K562 (cell line): ENCODE measurements at regions not wholly inside any gene's neighbourhood (a gene's known extent, or its start where the extent isn't known, plus 50 kb on each side); places are given as distances from the start of the nearest gene placed in this dataset.

Experiments used
- FOXJ3 ChIP-seq: sonication (generic); formaldehyde crosslinking; IDR thresholded peaks from 2 replicates; pipeline ENCODE4 v1.4.0; 2020; ENCODE audit warnings: mild to moderate bottlenecking, missing genetic modification reagents
- ZNF76 ChIP-seq: fragments of 250-450 bp; sonication (Bioruptor Pico); IDR thresholded peaks from 2 replicates; pipeline ENCODE4 v1.4.0; 2020; ENCODE audit warnings: mild to moderate bottlenecking, moderate library complexity, borderline replicate concordance

DNA sequence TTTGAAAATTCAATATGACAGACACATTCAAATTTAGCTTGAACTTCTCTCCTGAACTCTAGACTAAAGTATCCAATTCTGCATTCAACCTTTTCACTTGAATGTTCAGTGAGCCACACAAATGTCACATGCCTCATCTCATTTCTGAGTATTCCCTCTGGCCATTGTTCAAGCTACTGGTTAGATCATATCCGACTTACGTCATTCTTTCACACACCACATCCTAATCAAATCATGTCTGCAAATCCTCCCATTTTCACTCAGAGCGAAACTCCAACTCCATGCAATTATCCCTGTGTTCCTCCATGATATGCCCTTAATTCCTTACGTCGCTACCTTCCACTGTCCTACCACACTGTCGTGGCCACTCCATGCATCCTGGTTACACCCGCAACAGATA is 425.1 kb downstream of the CBLN2 start:
- TF ChIP-seq ZNF76 (CRISPR knock-in tag) (no peak), FOXJ3 (no peak)
